ENCODE measurements at regions not wholly inside any gene's neighbourhood (a gene's known extent, or its start where the extent isn't known, plus 50 kb on each side); places are given as distances from the start of the nearest gene placed in this dataset.
"Not testable (repeated sequence)": the region's sequence is repeated elsewhere in the genome, so short reads cannot be mapped to it uniquely, and the experiment has no call there.

GRCh38 chr14:31911160-31911559 is 165.9 kb upstream of the ARHGAP5 start:
- Histone ChIP-seq H3K4me1 (ENCODE audit: control insufficient read depth, insufficient read depth, low read length) (no peaks in the 10 kb centered on the region), H3K27ac (ENCODE audit: low read length) (no peak overlapping the region), H3K9me3 (ENCODE audit: control insufficient read depth, low read length) (no peaks in the 10 kb centered on the region), H3K4me3 (ENCODE audit: low read length) (no peak overlapping the region), H3K27me3 (ENCODE audit: control insufficient read depth, insufficient read depth) (no peaks in the 10 kb centered on the region)
- ATAC-seq (no peak), DNase-seq (no peak)
- intact Hi-C loops (cut with DNase I), result no loop called here
- WGBS, result 93% methylated on average over 1 of the region's 1 CpG

- no peaks in the 10 kb centered on the region for H3K4me1 ChIP-seq (ENCODE audit: control insufficient read depth, insufficient read depth, low read length)
- no peak overlapping the region for H3K4me3 ChIP-seq (ENCODE audit: low read length)
- DNase-seq, result no peak
- H3K9me3 ChIP-seq (ENCODE audit: control insufficient read depth, low read length), result no peaks in the 10 kb centered on the region
- 91% methylated on average over 4 of the region's 4 CpGs for WGBS
- ATAC-seq, result no peak
- no peak overlapping the region for H3K27ac ChIP-seq (ENCODE audit: low read length)
- intact Hi-C loops (cut with DNase I), result no loop called here
- H3K27me3 ChIP-seq (ENCODE audit: control insufficient read depth, insufficient read depth), result no peaks in the 10 kb centered on the region
Measured at GRCh38 chr14:31913370-31913769, 163.7 kb upstream of the ARHGAP5 start.

- H3K27me3 ChIP-seq (ENCODE audit: control insufficient read depth, insufficient read depth); H3K9me3 ChIP-seq (ENCODE audit: control insufficient read depth, low read length); H3K4me3 ChIP-seq (ENCODE audit: low read length); DNase-seq; ATAC-seq; H3K27ac ChIP-seq (ENCODE audit: low read length); H3K4me1 ChIP-seq (ENCODE audit: control insufficient read depth, insufficient read depth, low read length); intact Hi-C loops (cut with DNase I): not testable (repeated sequence)
- WGBS, result 97% methylated on average over 4 of the region's 7 CpGs
Measured at GRCh38 chr14:31918289-31918688, 158.8 kb upstream of the ARHGAP5 start.

- 60% methylated on average over 1 of the region's 1 CpG for WGBS
- DNase-seq, result no peak
Measured at GRCh38 chr14:31920001-31920400, 157.1 kb upstream of the ARHGAP5 start.

GRCh38 chr14:31920989-31921650 is 156.0 kb upstream of the ARHGAP5 start:
- 98% methylated on average over 5 of the region's 5 CpGs for WGBS
- H3K9me3 ChIP-seq (ENCODE audit: control insufficient read depth, low read length), result no peaks in the 10 kb centered on the region

More at GRCh38 chr14:31920001-31920400, 157.1 kb upstream of the ARHGAP5 start:
- H3K9me3 ChIP-seq (ENCODE audit: control insufficient read depth, low read length), result no peaks in the 10 kb centered on the region
- no peak for ATAC-seq
- H3K27ac ChIP-seq (ENCODE audit: low read length), result no peak overlapping the region
- H3K4me3 ChIP-seq (ENCODE audit: low read length), result no peak overlapping the region
- no peaks in the 10 kb centered on the region for H3K27me3 ChIP-seq (ENCODE audit: control insufficient read depth, insufficient read depth)
- no peaks in the 10 kb centered on the region for H3K4me1 ChIP-seq (ENCODE audit: control insufficient read depth, insufficient read depth, low read length)
- intact Hi-C loops (cut with DNase I), result loop anchor here in 1 of 4 donors (10.0 kb wide), 1 partner anchor 155 kb away; the partner anchor contains the start of gene ARHGAP5

GRCh38 chr14:31921721-31922120 is 155.4 kb upstream of the ARHGAP5 start:
- intact Hi-C loops (cut with DNase I), result loop anchor here in 1 of 4 donors (10.0 kb wide), 1 partner anchor 153 kb away; the partner anchor contains the start of gene ARHGAP5
- WGBS, result 89% methylated on average over 5 of the region's 5 CpGs

More at GRCh38 chr14:31920989-31921650, 156.0 kb upstream of the ARHGAP5 start:
- intact Hi-C loops (cut with DNase I), result loop anchor here in 1 of 4 donors (10.0 kb wide), 1 partner anchor 154 kb away; the partner anchor contains the start of gene ARHGAP5
- Histone ChIP-seq H3K4me3 (ENCODE audit: low read length) (no peak overlapping the region), H3K27ac (ENCODE audit: low read length) (no peak overlapping the region), H3K4me1 (ENCODE audit: control insufficient read depth, insufficient read depth, low read length) (no peaks in the 10 kb centered on the region), H3K27me3 (ENCODE audit: control insufficient read depth, insufficient read depth) (no peaks in the 10 kb centered on the region)
- ATAC-seq (no peak), DNase-seq (no peak)

GRCh38 chr14:31926123-31926522 is 151.0 kb upstream of the ARHGAP5 start:
- Histone ChIP-seq H3K9me3 (ENCODE audit: control insufficient read depth, low read length) (no peaks in the 10 kb centered on the region), H3K4me3 (ENCODE audit: low read length) (no peak overlapping the region), H3K4me1 (ENCODE audit: control insufficient read depth, insufficient read depth, low read length) (peaks cover 3% of the 10 kb centered on the region), H3K27ac (ENCODE audit: low read length) (peak overlapping the region; percentile 28), H3K27me3 (ENCODE audit: control insufficient read depth, insufficient read depth) (no peaks in the 10 kb centered on the region)
- DNase-seq, result no peak
- intact Hi-C loops (cut with DNase I), result loop anchor here in 1 of 4 donors (10.0 kb wide), 1 partner anchor 149 kb away; the partner anchor contains the start of gene ARHGAP5
- WGBS, result 67% methylated on average over 1 of the region's 1 CpG
- no peak for ATAC-seq

More at GRCh38 chr14:31921721-31922120, 155.4 kb upstream of the ARHGAP5 start:
- Histone ChIP-seq H3K27me3 (ENCODE audit: control insufficient read depth, insufficient read depth) (no peaks in the 10 kb centered on the region), H3K27ac (ENCODE audit: low read length) (no peak overlapping the region), H3K4me1 (ENCODE audit: control insufficient read depth, insufficient read depth, low read length) (no peaks in the 10 kb centered on the region), H3K9me3 (ENCODE audit: control insufficient read depth, low read length) (no peaks in the 10 kb centered on the region), H3K4me3 (ENCODE audit: low read length) (no peak overlapping the region)
- no peak for ATAC-seq
- DNase-seq, result no peak

GRCh38 chr14:31926652-31927347 is 150.3 kb upstream of the ARHGAP5 start:
- intact Hi-C loops (cut with DNase I), result loop anchor here in 1 of 4 donors (10.0 kb wide), 1 partner anchor 148 kb away; the partner anchor contains the start of gene ARHGAP5
- DNase-seq, result peak in 1 of 3 donors; percentile 60
- WGBS, result 43% methylated on average over 6 of the region's 6 CpGs
- no peaks in the 10 kb centered on the region for H3K9me3 ChIP-seq (ENCODE audit: control insufficient read depth, low read length)
- peaks cover 3% of the 10 kb centered on the region for H3K4me1 ChIP-seq (ENCODE audit: control insufficient read depth, insufficient read depth, low read length)
- ATAC-seq, result peak; percentile 44 to 70
- no peak overlapping the region for H3K4me3 ChIP-seq (ENCODE audit: low read length)
- H3K27ac ChIP-seq (ENCODE audit: low read length), result peak overlapping the region; percentile 83
- H3K27me3 ChIP-seq (ENCODE audit: control insufficient read depth, insufficient read depth), result no peaks in the 10 kb centered on the region

- Histone ChIP-seq H3K27me3 (ENCODE audit: control insufficient read depth, insufficient read depth) (no peaks in the 10 kb centered on the region), H3K9me3 (ENCODE audit: control insufficient read depth, low read length) (no peaks in the 10 kb centered on the region), H3K4me3 (ENCODE audit: low read length) (no peak overlapping the region), H3K4me1 (ENCODE audit: control insufficient read depth, insufficient read depth, low read length) (peaks cover 3% of the 10 kb centered on the region), H3K27ac (ENCODE audit: low read length) (peak overlapping the region; percentile 83)
- intact Hi-C loops (cut with DNase I), result loop anchor here in 1 of 4 donors (10.0 kb wide), 1 partner anchor 147 kb away; the partner anchor contains the start of gene ARHGAP5
- DNase-seq (peak in 2 of 3 donors; percentile 14 to 44), ATAC-seq (peak; percentile 71 to 79)
- WGBS, result 18% methylated on average over 6 of the region's 6 CpGs
Measured at GRCh38 chr14:31927348-31927832, 149.7 kb upstream of the ARHGAP5 start.

GRCh38 chr14:31930070-31930469 is 147.0 kb upstream of the ARHGAP5 start:
- ATAC-seq (no peak), DNase-seq (no peak)
- H3K27me3 ChIP-seq (ENCODE audit: control insufficient read depth, insufficient read depth), result no peaks in the 10 kb centered on the region
- intact Hi-C loops (cut with DNase I), result loop anchor here (5.0 to 10.0 kb wide), 3 partner anchors 145 to 325 kb away; partner anchors contain the start of gene ARHGAP5 (in 1 of the 4)
- H3K9me3 ChIP-seq (ENCODE audit: control insufficient read depth, low read length), result no peaks in the 10 kb centered on the region
- WGBS, result 79% methylated on average over 1 of the region's 1 CpG
- H3K4me3 ChIP-seq (ENCODE audit: low read length), result no peak overlapping the region
- H3K4me1 ChIP-seq (ENCODE audit: control insufficient read depth, insufficient read depth, low read length), result peaks cover 5% of the 10 kb centered on the region
- no peak overlapping the region for H3K27ac ChIP-seq (ENCODE audit: low read length)
